A673 (cell line): ENCODE measurements at regions not wholly inside any gene's neighbourhood (a gene's known extent, or its start where the extent isn't known, plus 50 kb on each side); places are given as distances from the start of the nearest gene placed in this dataset.

Experiments used
- BruUV-seq: library from RNA; stranded (reverse); fragments of 400-500 nt; replicated peaks from 2 replicates; lab custom pipeline; 2021; lab: Mats Ljungman, UMichigan
- CTCF ChIA-PET: fragments of 300-600 bp; sonication (Branson Sonifier 250); formaldehyde crosslinking; loops from one replicate; lab custom pipeline; 2022; ENCODE audit warnings: antibody characterized with exemption; lab: Charles Lee
- POLR2A ChIA-PET: fragments of 300-600 bp; sonication (Branson Sonifier 250); formaldehyde crosslinking; loops from one replicate; lab custom pipeline; 2022; ENCODE audit warnings: antibody characterized with exemption; ENCODE audit not compliant: low non-redundant PET; lab: Charles Lee
- DNase-seq: peaks from one replicate; pipeline ENCODE4 v3.0.0-alpha.2; 2015; ENCODE audit warnings: low spot score
- H3K27ac ChIP-seq: fragments of 200-600 bp; sonication (generic); 2 replicates; pipeline ENCODE4 v1.5.1; 2016; ENCODE audit warnings: mixed run types, low read depth, mild to moderate bottlenecking, mixed read lengths, antibody characterized with exemption, low read length; ENCODE audit not compliant: poor library complexity, severe bottlenecking
- H3K27me3 ChIP-seq: fragments of 200-600 bp; sonication (generic); replicated peaks from 2 replicates; pipeline ENCODE4 v1.6.1; 2017; ENCODE audit warnings: mixed run types, low read depth, mild to moderate bottlenecking, mixed read lengths, antibody characterized with exemption, low read length; ENCODE audit not compliant: insufficient read depth, poor library complexity
- H3K36me3 ChIP-seq: fragments of 200-600 bp; sonication (generic); 2 replicates; pipeline ENCODE4 v1.6.1; 2016; ENCODE audit warnings: mixed run types, mild to moderate bottlenecking, mixed read lengths, antibody characterized with exemption, low read length; ENCODE audit not compliant: insufficient read depth, poor library complexity, severe bottlenecking
- H3K4me1 ChIP-seq: fragments of 200-600 bp; sonication (generic); 2 replicates; pipeline ENCODE4 v1.6.1; 2017; ENCODE audit warnings: mixed run types, mild to moderate bottlenecking, mixed read lengths, antibody characterized with exemption, low read length; ENCODE audit not compliant: insufficient read depth, poor library complexity, severe bottlenecking
- H3K4me3 ChIP-seq: fragments of 200-600 bp; sonication (generic); 2 replicates; pipeline ENCODE4 v1.5.1; 2016; ENCODE audit warnings: low read depth, mixed run types, mild to moderate bottlenecking, mixed read lengths, low read length; ENCODE audit not compliant: poor library complexity, severe bottlenecking
- H3K9me3 ChIP-seq: fragments of 200-600 bp; sonication (generic); 2 replicates; pipeline ENCODE4 v1.6.1; 2016; ENCODE audit warnings: mixed run types, low read depth, mild to moderate bottlenecking, mixed read lengths, antibody characterized with exemption, low read length; ENCODE audit not compliant: poor library complexity, severe bottlenecking
- CTCF ChIP-seq: fragments of 300-800, 200-600 bp; sonication (generic); conservative IDR thresholded peaks from 2 replicates; pipeline ENCODE4 v1.5.1; 2017; ENCODE audit warnings: low read depth, mild to moderate bottlenecking, antibody characterized with exemption, low read length, moderate library complexity, mixed read lengths
- EZH2 ChIP-seq: fragments of 200-600 bp; sonication (generic); IDR thresholded peaks from 2 replicates; pipeline ENCODE4 v1.6.1; 2017; ENCODE audit warnings: borderline replicate concordance, low read depth, mild to moderate bottlenecking, mixed read lengths, antibody characterized with exemption, low read length; ENCODE audit not compliant: poor library complexity, severe bottlenecking
- intact Hi-C: fragments of 100-400 bp; cut with micrococcal nuclease; formaldehyde crosslinking; loops from one replicate; pipeline ENCODE4 v1.10.0; 2022; ENCODE audit not compliant: unreplicated experiment

GRCh38 chr7:38049679-38050078, 128.4 kb upstream of the STARD3NL start:
- intact Hi-C loops: no loop called here
- DNase-seq: no peak
- no peaks in the 10 kb centered on the region for H3K4me1 ChIP-seq
- POLR2A ChIA-PET: no interaction called here
- CTCF ChIA-PET: no interaction called here
- BruUV-seq: no TSS peak
- no peak overlapping the region for H3K27ac ChIP-seq
- H3K9me3 ChIP-seq: peaks cover 10% of the 10 kb centered on the region
- H3K4me3 ChIP-seq: no peak overlapping the region
- H3K27me3 ChIP-seq: no peaks in the 10 kb centered on the region
- H3K36me3 ChIP-seq: no peaks in the 10 kb centered on the region
- TF ChIP-seq CTCF (no peak), EZH2 (no peak)

- Histone ChIP-seq H3K27me3 (no peaks in the 10 kb centered on the region), H3K27ac (no peak overlapping the region), H3K4me3 (no peak overlapping the region), H3K36me3 (no peaks in the 10 kb centered on the region), H3K4me1 (no peaks in the 10 kb centered on the region), H3K9me3 (peaks cover 10% of the 10 kb centered on the region)
- TF ChIP-seq CTCF: no peak
- intact Hi-C loops: no loop called here
- CTCF ChIA-PET: no interaction called here
- no peak for DNase-seq
- BruUV-seq: no TSS peak
- POLR2A ChIA-PET: no interaction called here
These were observed 126.7 kb upstream of the STARD3NL start for GRCh38 chr7:38051311-38051710.

GRCh38 chr7:38051786-38052185, 126.3 kb upstream of the STARD3NL start:
- Histone ChIP-seq H3K4me1 (no peaks in the 10 kb centered on the region), H3K27ac (no peak overlapping the region), H3K27me3 (no peaks in the 10 kb centered on the region), H3K4me3 (no peak overlapping the region), H3K9me3 (peaks cover 10% of the 10 kb centered on the region), H3K36me3 (no peaks in the 10 kb centered on the region)
- CTCF ChIA-PET: no interaction called here
- no peak for DNase-seq
- POLR2A ChIA-PET: no interaction called here
- BruUV-seq: no TSS peak
- intact Hi-C loops: no loop called here
- no peak for TF ChIP-seq EZH2
- no peak for TF ChIP-seq CTCF
